HCT116 (cell line): ENCODE measurements at regions not wholly inside any gene's neighbourhood (a gene's known extent, or its start where the extent isn't known, plus 50 kb on each side); places are given as distances from the start of the nearest gene placed in this dataset.

Experiments used
- ATAC-seq: fragments of 200-7000 bp; cut with Tn5 transposase; 2 replicates; pipeline ENCODE4 v1.9.1; 2020; ENCODE audit warnings: mild to moderate bottlenecking, moderate library complexity
- BruUV-seq: library from RNA; stranded (reverse); fragments of 400-500 nt; replicated peaks from 2 replicates; lab custom pipeline; 2021; lab: Mats Ljungman, UMichigan
- CTCF ChIA-PET: fragments of 300-600 bp; sonication (Branson Sonifier 250); formaldehyde crosslinking; loops from one replicate; lab custom pipeline; 2021; ENCODE audit warnings: antibody characterized with exemption; lab: Charles Lee
- POLR2A ChIA-PET: fragments of 300-600, 350-600 bp; sonication (Branson Sonifier 250); formaldehyde crosslinking; loops from one replicate; lab custom pipeline; 2021; ENCODE audit warnings: antibody characterized with exemption; lab: Charles Lee
- RAD21 ChIA-PET, 2 experiments: fragments of 300-600 bp; sonication (Branson Sonifier 250); formaldehyde crosslinking; loops; one replicate each; lab custom pipeline; 2023; ENCODE audit warnings: low total read pairs in 2 of 2; ENCODE audit not compliant: uncharacterized antibody in 2 of 2, unreplicated experiment in 2 of 2, low non-redundant PET in 1 of 2; lab: Charles Lee
- DNase-seq: peaks from one replicate; pipeline ENCODE4 v3.0.0-alpha.2; 2010; ENCODE audit warnings: low read depth, low spot score
- H2AFZ ChIP-seq: fragments of 200-600 bp; shearing (Covaris generic), sonication (generic); 2 replicates; pipeline ENCODE4 v1.6.1; 2017; ENCODE audit warnings: low read depth, mixed run types, mixed read lengths, antibody characterized with exemption, low read length; ENCODE audit not compliant: poor library complexity, severe bottlenecking
- H3K27ac ChIP-seq: 2 replicates; pipeline ENCODE4 v1.5.1; 2012; ENCODE audit warnings: low read depth, low read length
- H3K27me3 ChIP-seq: fragments of 200-600 bp; sonication (generic); 2 replicates; pipeline ENCODE4 v1.6.1; 2016; ENCODE audit warnings: mixed run types, low read length, mixed read lengths; ENCODE audit not compliant: insufficient read depth
- H3K36me3 ChIP-seq, 2 experiments: fragments of 200-500 bp in 1 of 2; fragments of 200-600 bp in 1 of 2; sonication (Bioruptor generic) in 1 of 2; sonication (generic) in 1 of 2; 2 replicates each; pipeline versions ENCODE4 v1.5.1 to v1.6.1; 2014 to 2016; ENCODE audit warnings: low read length in 2 of 2, inconsistent platforms in 1 of 2, mixed read lengths in 1 of 2, mixed run types in 1 of 2; ENCODE audit not compliant: insufficient read depth in 2 of 2, control insufficient read depth in 1 of 2
- H3K4me1 ChIP-seq, 2 experiments: fragments of 200-600 bp in 1 of 2; sonication (generic) in 1 of 2; 2 replicates each; pipeline versions ENCODE4 v1.5.1 to v1.6.1; 2012 to 2017; ENCODE audit warnings: low read length in 2 of 2, inconsistent platforms in 1 of 2, mild to moderate bottlenecking in 1 of 2, mixed read lengths in 1 of 2, mixed run types in 1 of 2, moderate library complexity in 1 of 2; ENCODE audit not compliant: insufficient read depth in 2 of 2, control insufficient read depth in 1 of 2
- H3K4me2 ChIP-seq: fragments of 200-600 bp; sonication (generic); 2 replicates; pipeline ENCODE4 v1.6.1; 2017; ENCODE audit warnings: mixed run types, low read length, mixed read lengths
- H3K4me3 ChIP-seq, 2 experiments: fragments of 200-600 bp in 1 of 2; sonication (generic) in 1 of 2; replicated peaks in 1 of 2; 2 replicates each; pipeline ENCODE4 v1.5.1; 2011 to 2016; ENCODE audit warnings: low read length in 2 of 2, control low read depth in 1 of 2, low read depth in 1 of 2, mild to moderate bottlenecking in 1 of 2, mixed read lengths in 1 of 2, mixed run types in 1 of 2
- H3K79me2 ChIP-seq: fragments of 200-600 bp; sonication (generic); 2 replicates; pipeline ENCODE4 v1.6.1; 2017; ENCODE audit warnings: mild to moderate bottlenecking, mixed run types, low read length, moderate library complexity, mixed read lengths; ENCODE audit not compliant: insufficient read depth
- H3K9ac ChIP-seq: fragments of 200-600 bp; sonication (generic); 2 replicates; pipeline ENCODE4 v1.6.1; 2016; ENCODE audit warnings: low read length, mixed read lengths
- H3K9me2 ChIP-seq: fragments of 200-600 bp; sonication (generic), shearing (Covaris generic); 2 replicates; pipeline ENCODE4 v1.6.1; 2017; ENCODE audit warnings: mixed run types, mild to moderate bottlenecking, moderate library complexity; ENCODE audit not compliant: insufficient read depth
- H3K9me3 ChIP-seq, 2 experiments: fragments of 200-500 bp in 1 of 2; fragments of 200-600 bp in 1 of 2; sonication (Bioruptor generic) in 1 of 2; sonication (generic) in 1 of 2; 2 replicates each; pipeline ENCODE4 v1.6.1; 2014 to 2017; ENCODE audit warnings: low read length in 2 of 2, mixed read lengths in 2 of 2, inconsistent platforms in 1 of 2, low read depth in 1 of 2, mild to moderate bottlenecking in 1 of 2, mixed run types in 1 of 2, moderate library complexity in 1 of 2; ENCODE audit not compliant: control insufficient read depth in 1 of 2, insufficient read depth in 1 of 2
- H4K20me1 ChIP-seq: fragments of 200-600 bp; sonication (generic), shearing (Covaris generic); 2 replicates; pipeline ENCODE4 v1.6.1; 2017; ENCODE audit warnings: mixed run types, mild to moderate bottlenecking, moderate library complexity; ENCODE audit not compliant: insufficient read depth
- EGR1 ChIP-seq: IDR thresholded peaks from 2 replicates; pipeline ENCODE4 v1.6.1; 2012; ENCODE audit warnings: low read depth
- ELF1 ChIP-seq: IDR thresholded peaks from 2 replicates; pipeline ENCODE4 v1.6.1; 2012; ENCODE audit warnings: low read depth, borderline replicate concordance
- EZH2 ChIP-seq: fragments of 200-600 bp; sonication (generic); IDR thresholded peaks from 2 replicates; pipeline ENCODE4 v1.6.1; 2017; ENCODE audit warnings: antibody characterized with exemption, mixed run types
- EZH2phosphoT487 ChIP-seq: fragments of 200-600 bp; IDR thresholded peaks from 2 replicates; pipeline ENCODE4 v1.6.1; 2018; ENCODE audit warnings: antibody characterized with exemption, borderline replicate concordance
- FOSL1 ChIP-seq: IDR thresholded peaks from 2 replicates; pipeline ENCODE4 v1.6.1; 2012; ENCODE audit warnings: low read depth
- JUND ChIP-seq: IDR thresholded peaks from 2 replicates; pipeline ENCODE4 v1.6.1; 2012
- MAX ChIP-seq: IDR thresholded peaks from 2 replicates; pipeline ENCODE4 v1.6.1; 2012
- POLR2AphosphoS5 ChIP-seq: IDR thresholded peaks from 2 replicates; pipeline ENCODE4 v1.6.1; 2011; ENCODE audit warnings: mild to moderate bottlenecking, low read depth, low read length, moderate library complexity
- RAD21 ChIP-seq: IDR thresholded peaks from 2 replicates; pipeline ENCODE4 v1.6.1; 2012; ENCODE audit warnings: low read depth, mild to moderate bottlenecking
- SP1 ChIP-seq: IDR thresholded peaks from 2 replicates; pipeline ENCODE4 v1.6.1; 2012; ENCODE audit warnings: low read depth
- SRF ChIP-seq: IDR thresholded peaks from 2 replicates; pipeline ENCODE4 v1.6.1; 2012; ENCODE audit warnings: low read depth
- TCF7L2 ChIP-seq: IDR thresholded peaks from 2 replicates; pipeline ENCODE4 v1.7.0; 2011; ENCODE audit warnings: borderline replicate concordance, inconsistent platforms; ENCODE audit not compliant: insufficient read depth, insufficient read length; ENCODE audit errors: extremely low read depth
- YY1 ChIP-seq: IDR thresholded peaks from 2 replicates; pipeline ENCODE4 v1.6.1; 2011; ENCODE audit warnings: low read length, low read depth, moderate library complexity, mild to moderate bottlenecking; ENCODE audit not compliant: insufficient replicate concordance; ENCODE audit errors: extremely low read depth
- ZFX ChIP-seq: fragments of 450-650 bp; IDR thresholded peaks from 2 replicates; pipeline ENCODE4 v1.6.1; 2017
- ZNF274 ChIP-seq: fragments of 200-500 bp; sonication (Bioruptor generic); IDR thresholded peaks from 2 replicates; pipeline ENCODE4 v1.6.1; 2014; ENCODE audit warnings: mild to moderate bottlenecking, low read depth, low read length, inconsistent platforms
- intact Hi-C: fragments of 100-400 bp; cut with micrococcal nuclease; formaldehyde crosslinking; loops from 2 replicates; pipeline ENCODE4 v1.10.0; 2022
- TF ChIP-seq, protein P1 (sequence below): IDR thresholded peaks from 2 replicates; pipeline ENCODE4 v1.6.1; 2012; ENCODE audit warnings: low read depth

GRCh38 chr18:64405161-64405560, 256.3 kb upstream of the LINC00305 start:
- no TSS peak for BruUV-seq
- Histone ChIP-seq H3K9ac (no peak overlapping the region), H3K4me1 (no peaks in the 10 kb centered on the region), H3K27ac (no peak overlapping the region), H4K20me1 (no peaks in the 10 kb centered on the region), H3K9me2 (no peaks in the 10 kb centered on the region), H2AFZ (no peak overlapping the region), H3K36me3 (no peaks in the 10 kb centered on the region), H3K79me2 (no peaks in the 10 kb centered on the region), H3K4me2 (no peak overlapping the region), H3K4me3 (no peak overlapping the region), H3K27me3 (no peaks in the 10 kb centered on the region), H3K9me3 (peaks cover 8 to 33% of the 10 kb centered on the region in 2 experiments; a peak in 2 of 4 replicates)
- no peak for DNase-seq
- ChIA-PET POLR2A (no interaction called here), RAD21 (no interaction called here), CTCF (no interaction called here)
- intact Hi-C loops, result no loop called here
- TF ChIP-seq, protein P1, sequence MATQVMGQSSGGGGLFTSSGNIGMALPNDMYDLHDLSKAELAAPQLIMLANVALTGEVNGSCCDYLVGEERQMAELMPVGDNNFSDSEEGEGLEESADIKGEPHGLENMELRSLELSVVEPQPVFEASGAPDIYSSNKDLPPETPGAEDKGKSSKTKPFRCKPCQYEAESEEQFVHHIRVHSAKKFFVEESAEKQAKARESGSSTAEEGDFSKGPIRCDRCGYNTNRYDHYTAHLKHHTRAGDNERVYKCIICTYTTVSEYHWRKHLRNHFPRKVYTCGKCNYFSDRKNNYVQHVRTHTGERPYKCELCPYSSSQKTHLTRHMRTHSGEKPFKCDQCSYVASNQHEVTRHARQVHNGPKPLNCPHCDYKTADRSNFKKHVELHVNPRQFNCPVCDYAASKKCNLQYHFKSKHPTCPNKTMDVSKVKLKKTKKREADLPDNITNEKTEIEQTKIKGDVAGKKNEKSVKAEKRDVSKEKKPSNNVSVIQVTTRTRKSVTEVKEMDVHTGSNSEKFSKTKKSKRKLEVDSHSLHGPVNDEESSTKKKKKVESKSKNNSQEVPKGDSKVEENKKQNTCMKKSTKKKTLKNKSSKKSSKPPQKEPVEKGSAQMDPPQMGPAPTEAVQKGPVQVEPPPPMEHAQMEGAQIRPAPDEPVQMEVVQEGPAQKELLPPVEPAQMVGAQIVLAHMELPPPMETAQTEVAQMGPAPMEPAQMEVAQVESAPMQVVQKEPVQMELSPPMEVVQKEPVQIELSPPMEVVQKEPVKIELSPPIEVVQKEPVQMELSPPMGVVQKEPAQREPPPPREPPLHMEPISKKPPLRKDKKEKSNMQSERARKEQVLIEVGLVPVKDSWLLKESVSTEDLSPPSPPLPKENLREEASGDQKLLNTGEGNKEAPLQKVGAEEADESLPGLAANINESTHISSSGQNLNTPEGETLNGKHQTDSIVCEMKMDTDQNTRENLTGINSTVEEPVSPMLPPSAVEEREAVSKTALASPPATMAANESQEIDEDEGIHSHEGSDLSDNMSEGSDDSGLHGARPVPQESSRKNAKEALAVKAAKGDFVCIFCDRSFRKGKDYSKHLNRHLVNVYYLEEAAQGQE, result no peak
- ATAC-seq, result no peak

- Histone ChIP-seq H2AFZ (no peak overlapping the region), H3K4me1 (no peaks in the 10 kb centered on the region), H3K9ac (no peak overlapping the region), H4K20me1 (no peaks in the 10 kb centered on the region), H3K9me2 (no peaks in the 10 kb centered on the region), H3K36me3 (no peaks in the 10 kb centered on the region), H3K79me2 (no peaks in the 10 kb centered on the region), H3K27ac (no peak overlapping the region), H3K9me3 (peaks cover 8 to 33% of the 10 kb centered on the region in 2 experiments; a peak in 2 of 4 replicates), H3K4me2 (no peak overlapping the region), H3K4me3 (no peak overlapping the region), H3K27me3 (no peaks in the 10 kb centered on the region)
- no peak for ATAC-seq
- POLR2A ChIA-PET, result no interaction called here
- DNase-seq, result no peak
- BruUV-seq, result no TSS peak
- CTCF ChIA-PET, result no interaction called here
- intact Hi-C loops, result no loop called here
- RAD21 ChIA-PET, result no interaction called here
- TF ChIP-seq ZNF274 (no peak), MAX (no peak), EZH2phosphoT487 (no peak), SP1 (no peak), RAD21 (no peak), FOSL1 (no peak), SRF (no peak), YY1 (no peak), ZFX (no peak), ELF1 (no peak), EZH2 (no peak), POLR2AphosphoS5 (no peak), TCF7L2 (no peak), JUND (no peak), EGR1 (no peak)
These were observed 255.1 kb upstream of the LINC00305 start for GRCh38 chr18:64403784-64404503.
